Neuronal stem cell (in vitro differentiated cells): ENCODE measurements at regions not wholly inside any gene's neighbourhood (a gene's known extent, or its start where the extent isn't known, plus 50 kb on each side); places are given as distances from the start of the nearest gene placed in this dataset.

ENCODE experiments used
- DNase-seq: peaks from one replicate; pipeline ENCODE4 v3.0.0-alpha.2; 2013; ENCODE audit warnings: low spot score
- H2AFZ ChIP-seq: one replicate; pipeline ENCODE4 v1.6.1; 2013; ENCODE audit warnings: mild to moderate bottlenecking, low read length, inconsistent platforms
- H2AK5ac ChIP-seq: 2 replicates; pipeline ENCODE4 v1.6.1; 2013; ENCODE audit warnings: low read depth, mild to moderate bottlenecking, inconsistent platforms, low read length, moderate library complexity, mixed read lengths
- H2BK120ac ChIP-seq: 2 replicates; pipeline ENCODE4 v1.6.1; 2013; ENCODE audit warnings: low read depth, mild to moderate bottlenecking, inconsistent platforms, low read length, moderate library complexity, mixed read lengths
- H2BK12ac ChIP-seq: one replicate; pipeline ENCODE4 v1.6.1; 2013; ENCODE audit warnings: low read length, inconsistent platforms
- H2BK15ac ChIP-seq: 2 replicates; pipeline ENCODE4 v1.6.1; 2013; ENCODE audit warnings: mild to moderate bottlenecking, low read length, inconsistent platforms, mixed read lengths
- H2BK5ac ChIP-seq: one replicate; pipeline ENCODE4 v1.6.1; 2013; ENCODE audit warnings: inconsistent platforms, mild to moderate bottlenecking, low read length, moderate library complexity
- H3K14ac ChIP-seq: one replicate; pipeline ENCODE4 v1.6.1; 2013; ENCODE audit warnings: low read length, inconsistent platforms
- H3K18ac ChIP-seq: 2 replicates; pipeline ENCODE4 v1.6.1; 2013; ENCODE audit warnings: low read length, inconsistent platforms
- H3K23ac ChIP-seq: 2 replicates; pipeline ENCODE4 v1.6.1; 2013; ENCODE audit warnings: low read depth, mild to moderate bottlenecking, mixed read lengths, low read length, inconsistent platforms; ENCODE audit not compliant: poor library complexity
- H3K27ac ChIP-seq: replicated peaks from 3 replicates; pipeline ENCODE4 v1.5.1; 2013; ENCODE audit warnings: low read length, inconsistent platforms
- H3K27me3 ChIP-seq, 3 experiments: 2 replicates each; pipeline ENCODE4 v1.6.1; 2013; ENCODE audit warnings: low read length in 3 of 3, mild to moderate bottlenecking in 2 of 3, inconsistent platforms in 1 of 3, low read depth in 1 of 3, mixed read lengths in 1 of 3, moderate library complexity in 1 of 3; ENCODE audit not compliant: control insufficient read depth in 3 of 3, insufficient read depth in 3 of 3
- H3K36me3 ChIP-seq, 2 donors: replicated peaks in 1 of 2; 2 replicates each; pipeline ENCODE4 v1.6.1; 2013; ENCODE audit warnings: low read length in 2 of 2; ENCODE audit not compliant: control insufficient read depth in 2 of 2, insufficient read depth in 2 of 2
- H3K4ac ChIP-seq: 2 replicates; pipeline ENCODE4 v1.6.1; 2013; ENCODE audit warnings: inconsistent platforms, mild to moderate bottlenecking, low read length, moderate library complexity
- H3K4me1 ChIP-seq, 2 donors: 1 replicate in 1 of 2; 2 replicates in 1 of 2; pipeline ENCODE4 v1.6.1; 2013; ENCODE audit warnings: low read length in 2 of 2, low read depth in 1 of 2; ENCODE audit not compliant: control insufficient read depth in 2 of 2, insufficient read depth in 1 of 2
- H3K4me2 ChIP-seq: one replicate; pipeline ENCODE4 v1.6.1; 2013; ENCODE audit warnings: mild to moderate bottlenecking, low read length, inconsistent platforms; ENCODE audit not compliant: insufficient read depth, poor library complexity, severe bottlenecking
- H3K4me3 ChIP-seq, 2 donors: 2 replicates each; pipeline ENCODE4 v1.5.1; 2013; ENCODE audit warnings: low read length in 2 of 2, mild to moderate bottlenecking in 2 of 2, inconsistent platforms in 1 of 2, moderate library complexity in 1 of 2
- H3K79me1 ChIP-seq: one replicate; pipeline ENCODE4 v1.6.1; 2013; ENCODE audit warnings: low read depth, mild to moderate bottlenecking, inconsistent platforms, low read length, moderate library complexity
- H3K9ac ChIP-seq: one replicate; pipeline ENCODE4 v1.6.1; 2013; ENCODE audit warnings: mild to moderate bottlenecking, low read depth, low read length, inconsistent platforms; ENCODE audit not compliant: poor library complexity
- H3K9me3 ChIP-seq, 2 donors: replicated peaks in 1 of 2; 2 replicates each; pipeline versions ENCODE3 to v1.6.1; 2013; ENCODE audit warnings: low read length in 2 of 2, mild to moderate bottlenecking in 2 of 2, inconsistent platforms in 1 of 2, low read depth in 1 of 2, mixed read lengths in 1 of 2, moderate library complexity in 1 of 2; ENCODE audit not compliant: control insufficient read depth in 2 of 2, insufficient read depth in 1 of 2
- H4K8ac ChIP-seq: one replicate; pipeline ENCODE4 v1.6.1; 2013; ENCODE audit warnings: low read depth, mild to moderate bottlenecking, inconsistent platforms, low read length, moderate library complexity
- H4K91ac ChIP-seq: one replicate; pipeline ENCODE4 v1.6.1; 2013; ENCODE audit warnings: low read length, low read depth, mild to moderate bottlenecking, inconsistent platforms; ENCODE audit not compliant: poor library complexity
- WGBS, 2 donors: extraction: QIAGEN DNeasy Blood & Tissue Kit; methylation state at CpG; one replicate each; pipeline ENCODE4 v1.1.7; 2013; ENCODE audit warnings: missing lambda C conversion rate in 2 of 2, mixed read lengths in 1 of 2; ENCODE audit not compliant: insufficient read length in 2 of 2, insufficient replicate concordance in 1 of 2; ENCODE audit errors: extremely low coverage in 2 of 2; 5-methylcytosine and 5-hydroxymethylcytosine counted together

DNA sequence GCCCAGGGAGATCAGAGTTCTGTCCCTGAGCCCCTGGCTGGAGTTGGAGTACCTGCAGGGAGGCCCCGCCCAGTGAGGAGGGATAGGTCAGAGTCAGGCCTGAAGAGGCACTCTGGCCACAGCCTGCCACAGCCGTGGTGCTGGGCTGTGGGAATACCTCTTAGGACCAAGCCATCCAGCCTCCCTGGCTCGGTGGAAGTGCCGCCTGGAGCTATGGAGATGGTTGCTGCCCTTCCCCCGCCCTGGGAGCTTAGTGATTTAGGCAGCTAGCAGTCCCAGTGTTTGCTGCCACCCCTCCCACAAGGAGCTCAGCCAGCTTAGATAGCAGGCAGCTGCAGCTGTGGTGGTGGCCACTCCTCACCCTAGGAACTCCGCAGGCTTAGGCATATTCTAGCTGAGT is 446.3 kb upstream of the GNPDA2 start:
- Histone ChIP-seq H4K8ac (no peak overlapping the region), H3K14ac (no peak overlapping the region), H2BK15ac (no peak overlapping the region), H3K9ac (no peak overlapping the region), H2BK12ac (no peak overlapping the region), H3K9me3 (no peaks in the 10 kb centered on the region), H3K4ac (no peak overlapping the region), H3K4me2 (no peak overlapping the region), H3K4me3 (no peak overlapping the region), H2AK5ac (no peak overlapping the region), H3K4me1 (no peaks in the 10 kb centered on the region), H3K36me3 (no peaks in the 10 kb centered on the region), H2BK5ac (no peak overlapping the region), H2AFZ (no peak overlapping the region), H4K91ac (no peak overlapping the region), H2BK120ac (no peak overlapping the region), H3K23ac (no peak overlapping the region), H3K79me1 (no peaks in the 10 kb centered on the region), H3K27ac (no peak overlapping the region), H3K18ac (no peak overlapping the region), H3K27me3 (no peaks in the 10 kb centered on the region)
- no peak for DNase-seq
- no CpG with 5 or more reads among the region's 6 CpGs for WGBS, 2 donors

DNA sequence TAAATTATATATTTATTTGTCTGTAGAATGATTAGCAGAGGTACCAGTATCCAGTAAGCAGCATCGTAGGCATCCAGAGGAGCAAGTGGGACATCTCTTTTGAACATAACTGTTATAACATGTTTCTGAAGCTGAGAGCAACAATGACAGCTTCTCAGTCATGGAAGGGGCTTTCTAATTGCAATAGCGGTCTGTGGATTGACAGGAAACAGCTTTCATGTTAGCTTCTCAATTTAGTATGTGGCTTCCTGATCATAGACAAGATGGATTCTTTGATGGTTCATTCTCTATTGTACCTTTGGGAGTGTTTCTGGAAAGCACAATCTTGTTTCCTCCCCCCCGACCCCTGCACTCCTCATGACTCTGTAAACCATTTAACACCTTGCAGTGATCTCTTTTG is 434.6 kb upstream of the GNPDA2 start:
- H2AFZ ChIP-seq: no peak overlapping the region
- no peak overlapping the region for H3K4me3 ChIP-seq
- H3K27ac ChIP-seq: no peak overlapping the region
- H3K36me3 ChIP-seq: no peaks in the 10 kb centered on the region
- H3K4ac ChIP-seq: no peak overlapping the region
- no peak overlapping the region for H4K91ac ChIP-seq
- DNase-seq: no peak
- H3K79me1 ChIP-seq: no peaks in the 10 kb centered on the region
- H2BK15ac ChIP-seq: no peak overlapping the region
- no peak overlapping the region for H2AK5ac ChIP-seq
- no peak overlapping the region for H3K9ac ChIP-seq
- H3K18ac ChIP-seq: no peak overlapping the region
- H3K14ac ChIP-seq: no peak overlapping the region
- no peak overlapping the region for H2BK5ac ChIP-seq
- H2BK120ac ChIP-seq: no peak overlapping the region
- H3K9me3 ChIP-seq: no peaks in the 10 kb centered on the region
- H2BK12ac ChIP-seq: no peak overlapping the region
- H3K23ac ChIP-seq: no peak overlapping the region
- H3K27me3 ChIP-seq: no peaks in the 10 kb centered on the region
- no CpG with 5 or more reads among the region's 3 CpGs for WGBS, 2 donors
- no peak overlapping the region for H4K8ac ChIP-seq
- H3K4me1 ChIP-seq: no peaks in the 10 kb centered on the region
- no peak overlapping the region for H3K4me2 ChIP-seq

DNA sequence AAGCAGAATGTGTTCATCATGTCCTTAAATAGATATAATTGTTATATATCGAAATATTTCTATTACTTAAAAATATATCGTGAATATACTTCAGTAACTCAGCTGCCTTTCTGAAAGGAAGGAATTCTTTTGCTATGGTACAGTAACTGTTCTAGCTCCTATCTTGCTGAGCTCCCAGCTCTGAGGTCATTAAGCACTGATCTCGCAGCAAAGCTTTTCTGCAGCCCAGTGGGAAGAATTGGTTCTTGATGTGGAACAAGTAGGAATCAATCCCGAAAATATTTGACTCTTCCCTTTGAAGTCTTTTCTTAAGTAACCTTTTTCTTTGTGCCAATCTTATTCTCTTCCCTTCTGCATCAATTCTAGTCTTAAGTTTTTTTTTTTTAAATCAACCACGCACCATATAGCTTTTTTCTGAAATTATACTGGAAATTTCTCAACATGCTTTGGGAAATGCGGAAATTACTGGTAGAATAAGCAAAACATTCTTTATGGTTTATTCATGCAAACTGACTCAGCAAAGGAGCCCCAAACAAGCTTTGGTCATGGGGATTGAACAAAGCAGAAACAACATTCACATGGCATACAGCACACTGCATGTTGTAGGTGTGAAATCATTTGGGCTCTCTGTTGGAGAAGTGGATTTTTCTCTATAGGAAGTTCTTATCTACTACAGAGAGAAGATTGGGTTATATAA is 428.9 kb upstream of the GNPDA2 start:
- no peak for DNase-seq
- H3K23ac ChIP-seq: no peak overlapping the region
- H3K4me2 ChIP-seq: no peak overlapping the region
- no peak overlapping the region for H3K4me3 ChIP-seq
- no peaks in the 10 kb centered on the region for H3K79me1 ChIP-seq
- H2BK120ac ChIP-seq: no peak overlapping the region
- no peak overlapping the region for H4K8ac ChIP-seq
- no peak overlapping the region for H3K4ac ChIP-seq
- H2BK5ac ChIP-seq: no peak overlapping the region
- H3K18ac ChIP-seq: no peak overlapping the region
- no peak overlapping the region for H2BK12ac ChIP-seq
- H2AK5ac ChIP-seq: no peak overlapping the region
- no peak overlapping the region for H3K14ac ChIP-seq
- no peak overlapping the region for H3K9ac ChIP-seq
- WGBS, 2 donors: no CpG with 5 or more reads among the region's 6 CpGs
- no peak overlapping the region for H3K27ac ChIP-seq
- H3K9me3 ChIP-seq: no peaks in the 10 kb centered on the region
- H2BK15ac ChIP-seq: no peak overlapping the region
- H3K27me3 ChIP-seq: no peaks in the 10 kb centered on the region
- H3K36me3 ChIP-seq: no peaks in the 10 kb centered on the region
- H3K4me1 ChIP-seq: no peaks in the 10 kb centered on the region
- H2AFZ ChIP-seq: no peak overlapping the region
- no peak overlapping the region for H4K91ac ChIP-seq

DNA sequence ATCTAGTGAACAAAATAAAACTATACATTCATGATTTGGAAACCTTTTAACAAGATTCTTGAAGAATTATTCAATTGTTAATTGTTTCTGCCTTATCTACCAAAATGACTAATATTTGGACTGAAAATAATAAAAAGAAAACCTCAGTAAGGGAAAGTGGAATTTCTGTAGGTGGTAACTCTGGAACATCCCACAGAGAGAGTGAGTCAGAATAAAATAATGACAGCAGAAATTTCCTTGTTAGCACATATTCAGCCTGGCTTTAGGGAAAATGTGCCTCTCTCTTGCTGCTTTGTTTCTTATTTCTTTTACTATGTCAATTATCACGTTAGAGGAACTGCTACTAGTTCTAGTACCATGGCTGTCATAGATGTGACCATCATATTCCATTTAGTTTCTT is 421.5 kb upstream of the GNPDA2 start:
- Histone ChIP-seq H3K36me3 (no peaks in the 10 kb centered on the region), H3K18ac (no peak overlapping the region), H3K23ac (no peak overlapping the region), H2BK120ac (no peak overlapping the region), H2AFZ (no peak overlapping the region), H3K14ac (no peak overlapping the region), H3K27me3 (no peaks in the 10 kb centered on the region), H3K4me3 (no peak overlapping the region), H4K91ac (no peak overlapping the region), H3K4me2 (no peak overlapping the region), H2BK5ac (no peak overlapping the region), H4K8ac (no peak overlapping the region), H3K9ac (no peak overlapping the region), H2BK12ac (no peak overlapping the region), H3K79me1 (no peaks in the 10 kb centered on the region), H3K9me3 (no peaks in the 10 kb centered on the region), H3K27ac (no peak overlapping the region), H2BK15ac (no peak overlapping the region), H3K4ac (no peak overlapping the region), H2AK5ac (no peak overlapping the region), H3K4me1 (no peaks in the 10 kb centered on the region)
- no peak for DNase-seq
- WGBS, 2 donors: no CpG with 5 or more reads among the region's 1 CpG
